ENCODE measurements at regions not wholly inside any gene's neighbourhood (a gene's known extent, or its start where the extent isn't known, plus 50 kb on each side); places are given as distances from the start of the nearest gene placed in this dataset.

GRCh38 chr3:115233021-115233420 is 85.9 kb upstream of the ZBTB20 start:
- TF ChIP-seq EZH2 (IDR thresholded peaks at IDR 0.05; ENCODE audit: borderline replicate concordance, low read depth, low read length, poor library complexity, severe bottlenecking): no peak
- TF ChIP-seq CTCF (conservative IDR thresholded peaks at IDR 0.05; ENCODE audit: low read depth, low read length): no peak

All from A673 (cell line).